ENCODE measurements at regions not wholly inside any gene's neighbourhood (a gene's known extent, or its start where the extent isn't known, plus 50 kb on each side); places are given as distances from the start of the nearest gene placed in this dataset.

DNA sequence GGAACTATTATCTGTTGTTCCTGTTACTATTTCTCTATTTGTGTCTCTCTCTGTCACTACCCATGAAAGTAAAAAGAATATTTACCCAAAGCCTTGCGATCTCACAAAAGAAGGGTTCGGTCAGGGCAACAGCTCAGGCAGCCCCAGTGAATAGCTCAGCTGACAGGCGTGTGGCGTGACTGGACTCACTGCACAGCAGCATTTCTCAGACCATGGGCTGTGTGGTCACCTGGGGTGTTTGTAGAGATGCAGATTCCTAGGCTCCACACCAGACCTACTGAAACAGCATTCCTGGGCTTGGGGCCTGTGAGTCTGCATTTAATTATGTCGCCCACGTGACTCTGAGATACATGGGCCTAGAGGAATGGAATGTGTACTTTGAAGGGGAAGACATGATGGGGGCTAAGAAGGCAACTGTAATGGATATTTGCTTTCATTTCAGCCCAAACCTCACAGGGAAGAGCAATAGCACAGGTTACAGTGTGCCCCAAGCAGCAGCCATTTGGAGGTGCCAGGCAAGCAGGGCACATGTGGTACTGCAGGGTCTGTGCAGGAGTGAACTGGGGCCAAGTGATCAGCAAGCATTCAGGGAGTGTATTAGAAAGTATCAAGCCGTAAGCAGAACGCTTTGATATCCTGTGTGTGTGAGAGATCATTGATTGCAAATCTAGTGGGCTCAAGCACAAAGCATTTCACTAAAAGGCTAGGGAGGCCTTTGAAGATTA lies 90.4 kb upstream of the RBMS1 start:
- Histone ChIP-seq H3K27me3 (replicated peaks; ENCODE audit: insufficient read depth) (no peaks in the 10 kb centered on the region), H3K4me3 (no peak overlapping the region), H3K4me1 (ENCODE audit: control insufficient read depth in 1 of 2, low read depth in 2 of 2) (peaks cover 18 to 52% of the 10 kb centered on the region in 2 donors), H3K9me3 (no peaks in the 10 kb centered on the region), H3K27ac (peak overlapping the region; percentile 28 to 57), H3K36me3 (no peaks in the 10 kb centered on the region)
- DNase-seq (ENCODE audit: low spot score): no peak
- ATAC-seq (ENCODE audit: insufficient number of reproducible peaks, low FRiP score, low read depth): no peak
- TF ChIP-seq, protein P1, sequence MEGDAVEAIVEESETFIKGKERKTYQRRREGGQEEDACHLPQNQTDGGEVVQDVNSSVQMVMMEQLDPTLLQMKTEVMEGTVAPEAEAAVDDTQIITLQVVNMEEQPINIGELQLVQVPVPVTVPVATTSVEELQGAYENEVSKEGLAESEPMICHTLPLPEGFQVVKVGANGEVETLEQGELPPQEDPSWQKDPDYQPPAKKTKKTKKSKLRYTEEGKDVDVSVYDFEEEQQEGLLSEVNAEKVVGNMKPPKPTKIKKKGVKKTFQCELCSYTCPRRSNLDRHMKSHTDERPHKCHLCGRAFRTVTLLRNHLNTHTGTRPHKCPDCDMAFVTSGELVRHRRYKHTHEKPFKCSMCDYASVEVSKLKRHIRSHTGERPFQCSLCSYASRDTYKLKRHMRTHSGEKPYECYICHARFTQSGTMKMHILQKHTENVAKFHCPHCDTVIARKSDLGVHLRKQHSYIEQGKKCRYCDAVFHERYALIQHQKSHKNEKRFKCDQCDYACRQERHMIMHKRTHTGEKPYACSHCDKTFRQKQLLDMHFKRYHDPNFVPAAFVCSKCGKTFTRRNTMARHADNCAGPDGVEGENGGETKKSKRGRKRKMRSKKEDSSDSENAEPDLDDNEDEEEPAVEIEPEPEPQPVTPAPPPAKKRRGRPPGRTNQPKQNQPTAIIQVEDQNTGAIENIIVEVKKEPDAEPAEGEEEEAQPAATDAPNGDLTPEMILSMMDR (IDR thresholded peaks at IDR 0.05): no peak

DNA sequence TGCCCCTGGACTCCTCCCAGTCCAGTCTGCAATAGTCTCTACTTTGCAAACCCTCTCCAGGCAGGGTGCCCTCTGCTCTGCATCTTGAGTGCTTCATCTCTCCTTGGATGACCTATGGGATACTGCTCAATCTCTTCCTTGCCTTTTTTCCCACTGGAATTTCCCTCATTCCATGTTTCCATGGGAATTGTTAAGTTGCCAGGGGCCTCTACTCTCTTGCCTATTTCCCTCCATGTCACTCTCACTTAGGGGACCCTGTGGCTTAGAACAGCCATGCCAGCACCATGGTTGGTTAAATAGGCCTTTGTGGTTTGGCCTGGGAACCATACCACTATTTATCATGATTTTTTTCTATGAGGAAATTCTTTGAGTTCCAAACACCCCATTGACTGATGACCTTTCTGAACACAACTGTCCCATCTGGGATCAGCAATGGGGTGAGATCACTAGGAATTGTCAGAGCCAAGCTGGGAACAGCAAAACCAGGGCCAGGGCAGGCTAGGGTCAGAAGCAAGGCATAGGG lies 91.4 kb upstream of the RBMS1 start:
- Histone ChIP-seq H3K36me3 (no peaks in the 10 kb centered on the region), H3K9me3 (no peaks in the 10 kb centered on the region), H3K27me3 (replicated peaks; ENCODE audit: insufficient read depth) (no peaks in the 10 kb centered on the region), H3K4me1 (ENCODE audit: control insufficient read depth in 1 of 2, low read depth in 2 of 2) (peaks cover 18 to 52% of the 10 kb centered on the region in 2 donors), H3K4me3 (no peak overlapping the region), H3K27ac (peak overlapping the region; percentile 23 to 28)
- DNase-seq (ENCODE audit: low spot score): no peak
- TF ChIP-seq, protein P1 (IDR thresholded peaks at IDR 0.05): no peak
- no peak for ATAC-seq (ENCODE audit: insufficient number of reproducible peaks, low FRiP score, low read depth)

DNA sequence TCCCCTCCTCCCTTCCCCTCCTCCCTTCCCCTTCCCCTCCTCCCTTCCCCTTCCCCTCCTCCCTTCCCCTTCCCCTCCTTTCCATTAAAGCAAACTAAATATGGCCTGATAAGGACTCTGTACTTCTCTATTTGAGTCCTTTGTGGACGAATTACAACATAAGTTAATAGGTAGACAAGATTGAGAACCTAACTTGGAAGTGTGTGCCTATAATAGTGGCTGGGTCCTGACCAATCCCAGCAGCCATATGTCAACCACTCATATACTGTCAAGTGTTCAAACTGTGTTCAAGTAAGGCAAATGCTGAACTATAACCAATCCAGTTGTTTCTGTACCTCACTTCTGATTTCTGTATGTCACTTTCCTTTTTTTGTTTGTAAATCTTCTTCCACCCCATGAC lies 97.1 kb upstream of the RBMS1 start:
- Histone ChIP-seq H3K27ac (no peak overlapping the region), H3K4me1 (ENCODE audit: control insufficient read depth in 1 of 2, low read depth in 2 of 2) (no peaks in the 10 kb centered on the region), H3K9me3 (peaks cover 3% of the 10 kb centered on the region), H3K36me3 (no peaks in the 10 kb centered on the region), H3K27me3 (replicated peaks; ENCODE audit: insufficient read depth) (no peaks in the 10 kb centered on the region), H3K4me3 (no peak overlapping the region)
- TF ChIP-seq, protein P1 (IDR thresholded peaks at IDR 0.05): no peak
- no peak for DNase-seq (ENCODE audit: low spot score)
- ATAC-seq (ENCODE audit: insufficient number of reproducible peaks, low FRiP score, low read depth): no peak

DNA sequence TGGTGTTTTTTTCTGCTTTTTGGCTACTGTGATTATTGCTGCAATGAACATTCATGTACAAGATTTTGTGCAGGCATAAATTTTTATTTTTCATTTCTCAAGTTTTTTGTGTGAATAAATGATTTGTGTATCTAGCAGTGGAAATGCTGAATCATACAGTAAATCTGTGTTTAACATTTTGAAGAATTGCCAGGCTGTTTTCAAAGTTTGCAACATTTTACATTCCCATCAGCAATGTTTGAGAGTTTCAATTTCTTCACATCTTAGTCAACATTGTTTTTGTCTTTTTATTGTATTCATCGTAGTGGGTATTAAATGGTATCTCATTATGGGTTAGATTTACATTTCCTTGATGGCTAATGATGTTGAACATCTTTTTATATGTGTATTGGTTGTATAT lies 98.8 kb upstream of the RBMS1 start:
- ATAC-seq (ENCODE audit: insufficient number of reproducible peaks, low FRiP score, low read depth): no peak
- Histone ChIP-seq H3K36me3 (no peaks in the 10 kb centered on the region), H3K4me3 (no peak overlapping the region), H3K27me3 (replicated peaks; ENCODE audit: insufficient read depth) (no peaks in the 10 kb centered on the region), H3K27ac (no peak overlapping the region), H3K4me1 (ENCODE audit: control insufficient read depth in 1 of 2, low read depth in 2 of 2) (no peaks in the 10 kb centered on the region), H3K9me3 (peaks cover 3% of the 10 kb centered on the region)
- no peak for DNase-seq (ENCODE audit: low spot score)
- TF ChIP-seq, protein P1 (IDR thresholded peaks at IDR 0.05): no peak

DNA sequence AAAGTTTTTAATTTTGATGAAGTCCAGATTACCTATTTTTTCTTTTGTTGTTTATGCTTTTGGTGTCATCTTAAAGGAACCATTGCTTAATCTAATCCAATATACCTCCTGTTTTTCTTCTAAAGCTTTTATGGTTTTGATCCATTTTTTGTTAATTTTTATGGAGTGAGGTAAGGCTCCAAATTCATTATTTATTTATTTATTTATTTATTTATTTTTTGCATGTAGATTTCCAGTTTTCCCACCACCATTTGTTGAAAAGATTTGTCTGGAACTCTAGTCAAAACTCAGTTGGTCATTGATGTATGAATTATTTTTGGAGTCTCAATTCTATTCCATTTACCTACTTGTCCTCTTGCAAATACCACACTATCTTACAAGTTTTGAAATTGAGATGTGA lies 99.4 kb upstream of the RBMS1 start:
- Histone ChIP-seq H3K9me3 (peaks cover 3% of the 10 kb centered on the region), H3K36me3 (no peaks in the 10 kb centered on the region), H3K4me3 (no peak overlapping the region), H3K27me3 (replicated peaks; ENCODE audit: insufficient read depth) (no peaks in the 10 kb centered on the region), H3K27ac (no peak overlapping the region), H3K4me1 (ENCODE audit: control insufficient read depth in 1 of 2, low read depth in 2 of 2) (no peaks in the 10 kb centered on the region)
- TF ChIP-seq, protein P1 (IDR thresholded peaks at IDR 0.05): no peak
- no peak for ATAC-seq (ENCODE audit: insufficient number of reproducible peaks, low FRiP score, low read depth)
- no peak for DNase-seq (ENCODE audit: low spot score)
